IMR-90 (cell line): ENCODE measurements at regions not wholly inside any gene's neighbourhood (a gene's known extent, or its start where the extent isn't known, plus 50 kb on each side); places are given as distances from the start of the nearest gene placed in this dataset.

Experiments used
- ATAC-seq: fragments of 200-7000 bp; cut with Tn5 transposase; 2 replicates; pipeline ENCODE4 v1.9.1; 2020; ENCODE audit warnings: low read depth, mild to moderate bottlenecking, moderate library complexity
- BruUV-seq: library from RNA; stranded (reverse); fragments of 400-500 nt; replicated peaks from 2 replicates; lab custom pipeline; 2021; lab: Mats Ljungman, UMichigan
- CTCF ChIA-PET: fragments of 300-600 bp; formaldehyde crosslinking; extraction: SDS; loops from one replicate; lab custom pipeline; 2021; ENCODE audit warnings: antibody characterized with exemption; lab: Yijun Ruan, JAX
- POLR2A ChIA-PET: fragments of 300-600 bp; sonication (Branson Sonifier 250); formaldehyde crosslinking; loops from one replicate; lab custom pipeline; 2022; ENCODE audit warnings: antibody characterized with exemption; ENCODE audit not compliant: unreplicated experiment; lab: Charles Lee
- DNase-seq: peaks from one replicate; pipeline ENCODE4 v3.0.0; 2013
- H2AFZ ChIP-seq: replicated peaks from 2 replicates; pipeline ENCODE3; 2013; ENCODE audit warnings: low read length, mild to moderate bottlenecking; ENCODE audit not compliant: poor library complexity
- H2AK5ac ChIP-seq: 2 replicates; pipeline ENCODE4 v1.6.1; 2013; ENCODE audit warnings: low read depth, low read length, inconsistent platforms
- H2AK9ac ChIP-seq: replicated peaks from 2 replicates; pipeline ENCODE3; 2013; ENCODE audit warnings: mild to moderate bottlenecking, low read depth, low read length, moderate library complexity; ENCODE audit not compliant: poor library complexity
- H2BK120ac ChIP-seq: 2 replicates; pipeline ENCODE4 v1.6.1; 2013; ENCODE audit warnings: low read depth, low read length, inconsistent platforms
- H2BK15ac ChIP-seq: 3 replicates; pipeline ENCODE4 v1.6.1; 2013; ENCODE audit warnings: low read depth, low read length, inconsistent platforms
- H2BK20ac ChIP-seq: 2 replicates; pipeline ENCODE4 v1.6.1; 2013; ENCODE audit warnings: low read depth, mild to moderate bottlenecking, inconsistent platforms, low read length, moderate library complexity
- H2BK5ac ChIP-seq: 2 replicates; pipeline ENCODE4 v1.6.1; 2013; ENCODE audit warnings: mild to moderate bottlenecking, low read depth, low read length, inconsistent platforms; ENCODE audit not compliant: poor library complexity, severe bottlenecking
- H3K14ac ChIP-seq: replicated peaks from 2 replicates; pipeline ENCODE4 v1.6.1; 2013; ENCODE audit warnings: low read depth, low read length, inconsistent platforms
- H3K18ac ChIP-seq: 2 replicates; pipeline ENCODE4 v1.6.1; 2013; ENCODE audit warnings: low read depth, low read length, control low read depth
- H3K23ac ChIP-seq: 2 replicates; pipeline ENCODE4 v1.6.1; 2013; ENCODE audit warnings: low read depth, low read length, inconsistent platforms
- H3K27ac ChIP-seq: 2 replicates; pipeline ENCODE4 v1.5.1; 2013; ENCODE audit warnings: mild to moderate bottlenecking, control low read depth, low read length; ENCODE audit not compliant: insufficient read depth
- H3K27me3 ChIP-seq: 2 replicates; pipeline ENCODE4 v1.6.1; 2013; ENCODE audit warnings: low read length; ENCODE audit not compliant: control insufficient read depth, insufficient read depth
- H3K36me3 ChIP-seq: 2 replicates; pipeline ENCODE4 v1.6.1; 2013; ENCODE audit warnings: low read length, mixed read lengths; ENCODE audit not compliant: control insufficient read depth, insufficient read depth
- H3K4ac ChIP-seq: 2 replicates; pipeline ENCODE4 v1.6.1; 2013; ENCODE audit warnings: low read depth, low read length, inconsistent platforms
- H3K4me1 ChIP-seq: 2 replicates; pipeline ENCODE4 v1.6.1; 2013; ENCODE audit warnings: low read length, mixed read lengths; ENCODE audit not compliant: control insufficient read depth, insufficient read depth
- H3K4me2 ChIP-seq: 2 replicates; pipeline ENCODE4 v1.6.1; 2013; ENCODE audit warnings: low read depth, mild to moderate bottlenecking, control low read depth, low read length, moderate library complexity
- H3K4me3 ChIP-seq: 2 replicates; pipeline ENCODE4 v1.5.1; 2013; ENCODE audit warnings: low read depth, mild to moderate bottlenecking, control low read depth, low read length, moderate library complexity; ENCODE audit not compliant: insufficient read depth
- H3K56ac ChIP-seq: 2 replicates; pipeline ENCODE4 v1.6.1; 2013; ENCODE audit warnings: low read length, inconsistent platforms; ENCODE audit not compliant: insufficient read depth; ENCODE audit errors: extremely low read depth
- H3K79me1 ChIP-seq, 2 experiments: 2 replicates each; pipeline ENCODE4 v1.6.1; 2013; ENCODE audit warnings: low read length in 2 of 2, inconsistent platforms in 1 of 2, low read depth in 1 of 2
- H3K9ac ChIP-seq: 2 replicates; pipeline ENCODE4 v1.6.1; 2013; ENCODE audit warnings: low read depth, low read length, control low read depth
- H3K9me1 ChIP-seq: 2 replicates; pipeline ENCODE4 v1.6.1; 2013; ENCODE audit warnings: low read length, inconsistent platforms; ENCODE audit not compliant: insufficient read depth
- H3K9me3 ChIP-seq: 2 replicates; pipeline ENCODE4 v1.6.1; 2013; ENCODE audit warnings: low read length; ENCODE audit not compliant: control insufficient read depth, insufficient read depth
- H4K20me1 ChIP-seq: 2 replicates; pipeline ENCODE4 v1.6.1; 2013; ENCODE audit warnings: low read length, inconsistent platforms; ENCODE audit not compliant: insufficient read depth
- H4K5ac ChIP-seq: 2 replicates; pipeline ENCODE4 v1.6.1; 2013; ENCODE audit warnings: mild to moderate bottlenecking, low read depth, low read length, control low read depth
- H4K8ac ChIP-seq, 2 experiments: 2 replicates each; pipeline ENCODE4 v1.6.1; 2013; ENCODE audit warnings: low read depth in 2 of 2, low read length in 2 of 2, control low read depth in 1 of 2, inconsistent platforms in 1 of 2
- H4K91ac ChIP-seq: 2 replicates; pipeline ENCODE4 v1.6.1; 2013; ENCODE audit warnings: low read depth, low read length, inconsistent platforms; ENCODE audit not compliant: insufficient read depth
- BHLHE40 ChIP-seq: fragments of 150-350 bp; IDR thresholded peaks from 2 replicates; pipeline ENCODE4 v1.6.1; 2016; ENCODE audit warnings: mild to moderate bottlenecking, low read depth, low read length
- CTCF ChIP-seq: conservative IDR thresholded peaks from 2 replicates; pipeline ENCODE4 v1.5.1; 2012; ENCODE audit warnings: mild to moderate bottlenecking, low read depth, low read length, improper control_type of control experiment
- FOS ChIP-seq: fragments of 150-350 bp; IDR thresholded peaks from 2 replicates; pipeline ENCODE4 v1.6.1; 2016; ENCODE audit warnings: low read depth, low read length
- MAFK ChIP-seq: IDR thresholded peaks from 2 replicates; pipeline ENCODE4 v1.6.1; 2012; ENCODE audit warnings: low read depth, low read length, improper control_type of control experiment
- MAZ ChIP-seq: IDR thresholded peaks from 2 replicates; pipeline ENCODE4 v1.6.1; 2012; ENCODE audit warnings: low read depth, mild to moderate bottlenecking, low read length, improper control_type of control experiment, moderate library complexity, borderline replicate concordance
- MXI1 ChIP-seq: IDR thresholded peaks from 2 replicates; pipeline ENCODE4 v1.6.1; 2012; ENCODE audit warnings: low read depth, mild to moderate bottlenecking, low read length, moderate library complexity, borderline replicate concordance
- NFE2L2 ChIP-seq: fragments of 150-350 bp; IDR thresholded peaks from 2 replicates; pipeline ENCODE4 v1.6.1; 2016; ENCODE audit warnings: low read depth, mild to moderate bottlenecking, low read length
- POLR2A ChIP-seq: IDR thresholded peaks from 2 replicates; pipeline ENCODE4 v1.6.1; 2012; ENCODE audit warnings: mild to moderate bottlenecking, low read depth, low read length
- RAD21 ChIP-seq: IDR thresholded peaks from 2 replicates; pipeline ENCODE4 v1.6.1; 2012; ENCODE audit warnings: low read length, improper control_type of control experiment
- RCOR1 ChIP-seq: IDR thresholded peaks from 2 replicates; pipeline ENCODE4 v1.6.1; 2012; ENCODE audit warnings: mild to moderate bottlenecking, low read length, improper control_type of control experiment; ENCODE audit not compliant: insufficient replicate concordance
- RFX5 ChIP-seq: IDR thresholded peaks from 2 replicates; pipeline ENCODE4 v1.8.0; 2012; ENCODE audit warnings: low read depth, mild to moderate bottlenecking, low read length, moderate library complexity
- WGBS, 2 experiments: methylation state at CpG; one replicate each; pipeline versions ENCODE4 v1.1.5 to v1.1.7; 2013; ENCODE audit warnings: missing lambda C conversion rate in 2 of 2; ENCODE audit not compliant: insufficient read length in 1 of 2; ENCODE audit errors: extremely low coverage in 2 of 2; 5-methylcytosine and 5-hydroxymethylcytosine counted together
- dilution Hi-C: fragments of 300-500 bp; cut with HindIII; formaldehyde crosslinking; loops from one replicate; pipeline ENCODE4 v1.14.3; 2018; ENCODE audit warnings: low sequenced_read_pairs; ENCODE audit not compliant: unreplicated experiment
- in situ Hi-C: fragments of 300-500 bp; cut with MboI; formaldehyde crosslinking; loops from 3 replicates; pipeline ENCODE4 v1.14.3; 2019; ENCODE audit warnings: low sequenced_read_pairs, inconsistent platforms, mixed read lengths
- intact Hi-C: fragments of 100-400 bp; cut with micrococcal nuclease; formaldehyde crosslinking; loops from 2 replicates; pipeline ENCODE4 v1.10.0; 2022

GRCh38 chr14:61202124-61202523, 79.0 kb downstream of the TMEM30B start:
- no peaks in the 10 kb centered on the region for H4K20me1 ChIP-seq
- DNase-seq (no peak), ATAC-seq (no peak)
- no peak overlapping the region for H3K9ac ChIP-seq
- no peaks in the 10 kb centered on the region for H3K9me1 ChIP-seq
- in situ Hi-C loops (no loop called here), dilution Hi-C loops (no loop called here), intact Hi-C loops (no loop called here)
- TF ChIP-seq RCOR1 (no peak), FOS (no peak), POLR2A (no peak), CTCF (no peak), MXI1 (no peak), RAD21 (no peak), RFX5 (no peak), MAZ (no peak), BHLHE40 (no peak), NFE2L2 (no peak), MAFK (no peak)
- no peak overlapping the region for H3K4ac ChIP-seq
- CTCF ChIA-PET, result no interaction called here
- H3K14ac ChIP-seq, result no peak overlapping the region
- H3K56ac ChIP-seq, result no peak overlapping the region
- H4K5ac ChIP-seq, result no peak overlapping the region
- no peak overlapping the region for H2AK9ac ChIP-seq
- BruUV-seq, result no TSS peak
- H2BK20ac ChIP-seq, result no peak overlapping the region
- no peak overlapping the region for H2AFZ ChIP-seq
- no peaks in the 10 kb centered on the region for H3K9me3 ChIP-seq
- 0 out of 2 replicates have a peak overlapping the region, but pooled peaks have one; percentile 4 for H2AK5ac ChIP-seq
- no peaks in the 10 kb centered on the region for H3K4me1 ChIP-seq
- no peak overlapping the region for H2BK5ac ChIP-seq
- H3K4me3 ChIP-seq, result no peak overlapping the region
- no peak overlapping the region for H3K27ac ChIP-seq
- H3K79me1 ChIP-seq, result no peaks in the 10 kb centered on the region
- no peak overlapping the region for H2BK120ac ChIP-seq
- H4K8ac ChIP-seq, result no peak overlapping the region
- H4K91ac ChIP-seq, result no peak overlapping the region
- no peak overlapping the region for H3K4me2 ChIP-seq
- no peak overlapping the region for H3K23ac ChIP-seq
- POLR2A ChIA-PET, result no interaction called here
- H3K18ac ChIP-seq, result no peak overlapping the region
- H3K36me3 ChIP-seq, result no peaks in the 10 kb centered on the region
- H3K27me3 ChIP-seq, result no peaks in the 10 kb centered on the region
- H2BK15ac ChIP-seq, result no peak overlapping the region
- WGBS, 2 experiments, result no CpG with 5 or more reads among the region's 3 CpGs
